Transverse colon (tissue), 3 donors: ENCODE measurements at regions not wholly inside any gene's neighbourhood (a gene's known extent, or its start where the extent isn't known, plus 50 kb on each side); places are given as distances from the start of the nearest gene placed in this dataset.

Experiments used
- CTCF ChIP-seq, 5 experiments: fragments of 200-600 bp in 3 of 5; fragments of 450-650 bp in 2 of 5; sonication (generic) in 3 of 5; IDR thresholded peaks; 1 replicate in 2 of 5; 2 replicates in 3 of 5; pipeline ENCODE4 v1.5.1; 2016 to 2017; ENCODE audit warnings: antibody characterized with exemption in 5 of 5, inconsistent platforms in 3 of 5, mild to moderate bottlenecking in 2 of 5, moderate library complexity in 1 of 5
- POLR2A ChIP-seq: fragments of 450-650 bp; IDR thresholded peaks from one replicate; pipeline ENCODE4 v1.6.1; 2016; ENCODE audit warnings: antibody characterized with exemption, mild to moderate bottlenecking, moderate library complexity

GRCh38 chr2:215684448-215685237, 248.8 kb upstream of the FN1 start:
- TF ChIP-seq CTCF (IDR thresholded peaks at IDR 0.05) (no peak), POLR2A (no peak)
